HEK293 (cell line): ENCODE measurements at regions not wholly inside any gene's neighbourhood (a gene's known extent, or its start where the extent isn't known, plus 50 kb on each side); places are given as distances from the start of the nearest gene placed in this dataset.

Experiments
- CTCF ChIA-PET: fragments of 350-600 bp; formaldehyde crosslinking; extraction: SDS; loops from one replicate; lab custom pipeline; 2021; ENCODE audit warnings: antibody characterized with exemption; lab: Yijun Ruan, JAX
- POLR2A ChIA-PET: fragments of 300-600 bp; formaldehyde crosslinking; extraction: SDS; loops from one replicate; lab custom pipeline; 2020; ENCODE audit warnings: antibody characterized with exemption, inconsistent platforms; lab: Yijun Ruan, JAX
- H3K27ac ChIP-seq: fragments of 200-500 bp; sonication (Bioruptor generic); 2 replicates; pipeline ENCODE4 v1.5.1; 2014; ENCODE audit warnings: low read depth, low read length, control low read depth, inconsistent platforms; ENCODE audit errors: extremely low read depth
- H3K36me3 ChIP-seq, 2 experiments: fragments of 200-500 bp in 1 of 2; sonication (Bioruptor generic) in 1 of 2; 1 replicate in 1 of 2; 2 replicates in 1 of 2; pipeline ENCODE4 v1.5.1; 2014 to 2017; ENCODE audit warnings: inconsistent platforms in 2 of 2, low read length in 2 of 2; ENCODE audit not compliant: control insufficient read depth in 2 of 2, insufficient read depth in 1 of 2
- H3K4me1 ChIP-seq: fragments of 200-500 bp; sonication (Bioruptor generic); 2 replicates; pipeline ENCODE4 v1.5.1; 2014; ENCODE audit warnings: mild to moderate bottlenecking, low read length, inconsistent platforms; ENCODE audit not compliant: control insufficient read depth, insufficient read depth
- H3K4me3 ChIP-seq: 2 replicates; pipeline ENCODE4 v1.5.1; 2011; ENCODE audit warnings: low read depth, mild to moderate bottlenecking, control low read depth, low read length, moderate library complexity
- H3K9me3 ChIP-seq: fragments of 200-500 bp; sonication (Bioruptor generic); 2 replicates; pipeline ENCODE4 v1.5.1; 2014; ENCODE audit warnings: low read depth, low read length, inconsistent platforms; ENCODE audit not compliant: control insufficient read depth, insufficient read depth
- GLIS1 ChIP-seq: fragments of 450-650 bp; formaldehyde crosslinking; IDR thresholded peaks from 2 replicates; pipeline ENCODE4 v1.5.1; 2016; ENCODE audit warnings: missing biosample characterization, missing genetic modification characterization
- MYNN ChIP-seq: fragments of 450-650 bp; formaldehyde crosslinking; IDR thresholded peaks from 2 replicates; pipeline ENCODE4 v1.5.1; 2016; ENCODE audit warnings: missing biosample characterization, missing genetic modification characterization, borderline replicate concordance
- PRDM1 ChIP-seq: fragments of 450-650 bp; formaldehyde crosslinking; IDR thresholded peaks from 2 replicates; pipeline ENCODE4; 2016; ENCODE audit warnings: missing biosample characterization, missing genetic modification characterization
- SCRT2 ChIP-seq: fragments of 450-650 bp; formaldehyde crosslinking; IDR thresholded peaks from 2 replicates; pipeline ENCODE4 v1.5.1; 2016; ENCODE audit warnings: missing biosample characterization, missing genetic modification characterization
- ZNF175 ChIP-seq: fragments of 450-650 bp; formaldehyde crosslinking; IDR thresholded peaks from 2 replicates; pipeline ENCODE4 v1.5.1; 2016; ENCODE audit warnings: missing biosample characterization, missing genetic modification characterization
- ZNF19 ChIP-seq: fragments of 450-650 bp; formaldehyde crosslinking; IDR thresholded peaks from 2 replicates; pipeline ENCODE4; 2016; ENCODE audit warnings: missing biosample characterization, missing genetic modification characterization, low read depth
- ZNF202 ChIP-seq: fragments of 450-650 bp; formaldehyde crosslinking; IDR thresholded peaks from 2 replicates; pipeline ENCODE4 v1.5.1; 2016; ENCODE audit warnings: missing biosample characterization, missing genetic modification characterization, borderline replicate concordance
- ZNF214 ChIP-seq: fragments of 450-650 bp; formaldehyde crosslinking; IDR thresholded peaks from 2 replicates; pipeline ENCODE4 v1.5.1; 2017; ENCODE audit warnings: missing biosample characterization, mild to moderate bottlenecking, missing genetic modification characterization, borderline replicate concordance
- ZNF239 ChIP-seq: fragments of 450-650 bp; formaldehyde crosslinking; IDR thresholded peaks from 2 replicates; pipeline ENCODE4 v1.5.1; 2016; ENCODE audit warnings: missing biosample characterization, missing genetic modification characterization
- ZNF366 ChIP-seq: fragments of 450-650 bp; formaldehyde crosslinking; conservative IDR thresholded peaks from 2 replicates; pipeline ENCODE4 v1.5.1; 2016; ENCODE audit warnings: missing biosample characterization, missing genetic modification characterization
- ZNF510 ChIP-seq: fragments of 450-650 bp; formaldehyde crosslinking; IDR thresholded peaks from 2 replicates; pipeline ENCODE4 v1.5.1; 2018; ENCODE audit warnings: mild to moderate bottlenecking, missing genetic modification characterization, missing biosample characterization; ENCODE audit not compliant: insufficient replicate concordance
- ZNF548 ChIP-seq: fragments of 450-650 bp; formaldehyde crosslinking; IDR thresholded peaks from 2 replicates; pipeline ENCODE4 v1.5.1; 2016; ENCODE audit warnings: missing biosample characterization, missing genetic modification characterization
- ZNF626 ChIP-seq: fragments of 450-650 bp; sonication (Bioruptor Pico); formaldehyde crosslinking; IDR thresholded peaks from 2 replicates; pipeline ENCODE4 v1.5.1; 2018; ENCODE audit warnings: missing biosample characterization, missing genetic modification characterization, inconsistent platforms
- ZNF654 ChIP-seq: fragments of 450-650 bp; formaldehyde crosslinking; IDR thresholded peaks from 2 replicates; pipeline ENCODE4 v1.5.1; 2016; ENCODE audit warnings: low read depth, missing biosample characterization, missing genetic modification characterization
- ZNF777 ChIP-seq: fragments of 450-650 bp; formaldehyde crosslinking; IDR thresholded peaks from 2 replicates; pipeline ENCODE4 v1.5.1; 2017; ENCODE audit warnings: missing biosample characterization, missing genetic modification characterization, borderline replicate concordance
- ZSCAN16 ChIP-seq: fragments of 450-650 bp; formaldehyde crosslinking; IDR thresholded peaks from 2 replicates; pipeline ENCODE4 v1.5.1; 2016; ENCODE audit warnings: missing biosample characterization, missing genetic modification characterization
- TF ChIP-seq, protein P1 (sequence below): fragments of 450-650 bp; formaldehyde crosslinking; IDR thresholded peaks from 2 replicates; pipeline ENCODE4 v1.5.1; 2016; ENCODE audit warnings: missing biosample characterization, missing genetic modification characterization, low read depth
- TF ChIP-seq, protein P2 (sequence below): fragments of 450-650 bp; formaldehyde crosslinking; IDR thresholded peaks from 2 replicates; pipeline ENCODE4 v1.5.1; 2016; ENCODE audit warnings: missing biosample characterization, missing genetic modification characterization
- TF ChIP-seq, protein P3 (sequence below): fragments of 450-650 bp; formaldehyde crosslinking; IDR thresholded peaks from 2 replicates; pipeline ENCODE4 v1.5.1; 2017; ENCODE audit warnings: missing biosample characterization, missing genetic modification characterization
- TF ChIP-seq, protein P4 (sequence below): fragments of 450-650 bp; formaldehyde crosslinking; IDR thresholded peaks from 2 replicates; pipeline ENCODE4 v1.5.1; 2016; ENCODE audit warnings: missing biosample characterization, missing genetic modification characterization
- TF ChIP-seq, protein P5 (sequence below): fragments of 450-650 bp; formaldehyde crosslinking; optimal IDR thresholded peaks from 2 replicates; pipeline ENCODE3; 2016; ENCODE audit warnings: missing biosample characterization, mild to moderate bottlenecking, missing genetic modification characterization
- TF ChIP-seq, protein P6 (sequence below): fragments of 450-650 bp; formaldehyde crosslinking; IDR thresholded peaks from 2 replicates; pipeline ENCODE4 v1.5.1; 2016; ENCODE audit warnings: missing biosample characterization, missing genetic modification characterization

DNA sequence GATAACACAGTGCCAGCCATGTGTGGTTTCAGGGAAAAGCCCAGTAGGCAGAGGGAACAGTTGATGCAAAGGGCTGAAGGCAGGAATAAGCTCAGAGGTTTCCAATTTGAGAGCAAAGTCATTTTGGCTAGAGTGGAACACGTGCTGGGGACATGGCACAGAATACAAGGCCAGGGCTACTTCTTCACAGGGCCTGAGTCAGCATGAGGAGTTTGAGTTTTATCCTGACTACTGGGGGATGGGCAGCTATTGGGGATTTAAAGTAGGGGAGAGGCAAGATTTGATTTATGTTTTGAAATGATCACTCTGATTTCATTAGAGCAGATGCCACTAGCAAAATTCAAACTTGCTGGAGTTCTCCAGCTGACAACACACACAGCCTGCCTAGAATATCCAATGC, 241.1 kb upstream of the CSF3R start (continued):
- TF ChIP-seq, protein P1, sequence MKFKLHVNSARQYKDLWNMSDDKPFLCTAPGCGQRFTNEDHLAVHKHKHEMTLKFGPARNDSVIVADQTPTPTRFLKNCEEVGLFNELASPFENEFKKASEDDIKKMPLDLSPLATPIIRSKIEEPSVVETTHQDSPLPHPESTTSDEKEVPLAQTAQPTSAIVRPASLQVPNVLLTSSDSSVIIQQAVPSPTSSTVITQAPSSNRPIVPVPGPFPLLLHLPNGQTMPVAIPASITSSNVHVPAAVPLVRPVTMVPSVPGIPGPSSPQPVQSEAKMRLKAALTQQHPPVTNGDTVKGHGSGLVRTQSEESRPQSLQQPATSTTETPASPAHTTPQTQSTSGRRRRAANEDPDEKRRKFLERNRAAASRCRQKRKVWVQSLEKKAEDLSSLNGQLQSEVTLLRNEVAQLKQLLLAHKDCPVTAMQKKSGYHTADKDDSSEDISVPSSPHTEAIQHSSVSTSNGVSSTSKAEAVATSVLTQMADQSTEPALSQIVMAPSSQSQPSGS (tag by site-specific recombination): no peak
- TF ChIP-seq, protein P2, sequence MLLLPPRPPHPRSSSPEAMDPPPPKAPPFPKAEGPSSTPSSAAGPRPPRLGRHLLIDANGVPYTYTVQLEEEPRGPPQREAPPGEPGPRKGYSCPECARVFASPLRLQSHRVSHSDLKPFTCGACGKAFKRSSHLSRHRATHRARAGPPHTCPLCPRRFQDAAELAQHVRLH (tag by site-specific recombination): no peak
- TF ChIP-seq, protein P3, sequence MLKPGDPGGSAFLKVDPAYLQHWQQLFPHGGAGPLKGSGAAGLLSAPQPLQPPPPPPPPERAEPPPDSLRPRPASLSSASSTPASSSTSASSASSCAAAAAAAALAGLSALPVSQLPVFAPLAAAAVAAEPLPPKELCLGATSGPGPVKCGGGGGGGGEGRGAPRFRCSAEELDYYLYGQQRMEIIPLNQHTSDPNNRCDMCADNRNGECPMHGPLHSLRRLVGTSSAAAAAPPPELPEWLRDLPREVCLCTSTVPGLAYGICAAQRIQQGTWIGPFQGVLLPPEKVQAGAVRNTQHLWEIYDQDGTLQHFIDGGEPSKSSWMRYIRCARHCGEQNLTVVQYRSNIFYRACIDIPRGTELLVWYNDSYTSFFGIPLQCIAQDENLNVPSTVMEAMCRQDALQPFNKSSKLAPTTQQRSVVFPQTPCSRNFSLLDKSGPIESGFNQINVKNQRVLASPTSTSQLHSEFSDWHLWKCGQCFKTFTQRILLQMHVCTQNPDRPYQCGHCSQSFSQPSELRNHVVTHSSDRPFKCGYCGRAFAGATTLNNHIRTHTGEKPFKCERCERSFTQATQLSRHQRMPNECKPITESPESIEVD (tag by site-specific recombination): no peak

DNA sequence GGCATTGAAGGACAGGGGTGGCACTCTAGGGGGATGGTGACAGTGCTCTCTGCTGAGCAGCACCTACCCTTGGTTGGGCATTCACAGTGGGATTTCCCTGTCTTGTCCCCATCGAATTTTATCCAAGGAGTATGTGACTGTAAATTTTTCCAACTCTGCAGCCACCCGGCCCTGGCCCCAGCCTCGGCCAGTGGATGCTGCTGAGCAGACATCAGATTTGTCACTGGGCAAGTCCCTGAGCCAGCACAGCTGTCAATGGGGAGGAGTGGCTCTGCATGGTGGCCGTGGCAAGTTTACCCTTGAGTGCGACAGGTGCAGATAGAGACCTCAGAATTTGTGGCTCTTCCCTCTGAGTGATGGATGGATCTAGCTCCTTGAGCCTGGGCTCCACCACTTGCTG, 240.2 kb upstream of the CSF3R start:
- no peak overlapping the region for H3K4me3 ChIP-seq
- H3K4me1 ChIP-seq: no peaks in the 10 kb centered on the region
- no peaks in the 10 kb centered on the region for H3K9me3 ChIP-seq
- POLR2A ChIA-PET: no interaction called here
- TF ChIP-seq ZNF626 (tag by site-specific recombination) (no peak), SCRT2 (tag by site-specific recombination) (0 out of 2 replicates have a peak, but pooled peaks have one; percentile 47), PRDM1 (tag by site-specific recombination) (no peak)
- CTCF ChIA-PET: no interaction called here
- no peak overlapping the region for H3K27ac ChIP-seq
- no peaks in the 10 kb centered on the region for H3K36me3 ChIP-seq

DNA sequence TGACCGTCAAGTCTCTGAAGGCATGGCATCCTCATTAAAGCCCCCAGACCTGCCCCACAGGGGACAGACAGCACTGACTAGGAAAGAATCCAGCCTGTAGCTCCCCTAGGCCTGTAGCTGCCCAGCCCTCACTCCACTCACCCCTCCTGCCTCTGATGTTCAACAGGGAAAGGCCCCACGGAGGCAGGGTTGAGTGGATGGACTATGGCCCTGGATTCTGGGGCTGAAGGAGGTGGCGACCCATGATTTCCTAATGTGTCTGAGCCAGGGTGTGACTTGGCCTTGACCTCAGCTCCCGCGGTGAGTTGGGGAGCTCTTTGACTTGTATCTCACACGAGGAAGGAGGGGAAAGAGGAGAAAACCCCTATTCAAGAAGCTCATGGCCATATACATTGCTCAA, 238.5 kb upstream of the CSF3R start:
- TF ChIP-seq, protein P4, sequence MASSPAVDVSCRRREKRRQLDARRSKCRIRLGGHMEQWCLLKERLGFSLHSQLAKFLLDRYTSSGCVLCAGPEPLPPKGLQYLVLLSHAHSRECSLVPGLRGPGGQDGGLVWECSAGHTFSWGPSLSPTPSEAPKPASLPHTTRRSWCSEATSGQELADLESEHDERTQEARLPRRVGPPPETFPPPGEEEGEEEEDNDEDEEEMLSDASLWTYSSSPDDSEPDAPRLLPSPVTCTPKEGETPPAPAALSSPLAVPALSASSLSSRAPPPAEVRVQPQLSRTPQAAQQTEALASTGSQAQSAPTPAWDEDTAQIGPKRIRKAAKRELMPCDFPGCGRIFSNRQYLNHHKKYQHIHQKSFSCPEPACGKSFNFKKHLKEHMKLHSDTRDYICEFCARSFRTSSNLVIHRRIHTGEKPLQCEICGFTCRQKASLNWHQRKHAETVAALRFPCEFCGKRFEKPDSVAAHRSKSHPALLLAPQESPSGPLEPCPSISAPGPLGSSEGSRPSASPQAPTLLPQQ: no peak
- no peak for TF ChIP-seq ZNF654 (tag by site-specific recombination)
- no peak for TF ChIP-seq GLIS1 (tag by site-specific recombination)
- TF ChIP-seq ZNF202 (tag by site-specific recombination): no peak
- TF ChIP-seq ZNF777: no peak
- TF ChIP-seq MYNN: no peak
- Histone ChIP-seq H3K27ac (no peak overlapping the region), H3K9me3 (no peaks in the 10 kb centered on the region), H3K4me3 (no peak overlapping the region), H3K36me3 (no peaks in the 10 kb centered on the region), H3K4me1 (no peaks in the 10 kb centered on the region)
- CTCF ChIA-PET: interaction anchor here (0.6 kb wide), 2 partner anchors 334 to 717 kb away, joined by 5 read pairs; no protein-coding TSS in a partner anchor
- POLR2A ChIA-PET: no interaction called here

DNA sequence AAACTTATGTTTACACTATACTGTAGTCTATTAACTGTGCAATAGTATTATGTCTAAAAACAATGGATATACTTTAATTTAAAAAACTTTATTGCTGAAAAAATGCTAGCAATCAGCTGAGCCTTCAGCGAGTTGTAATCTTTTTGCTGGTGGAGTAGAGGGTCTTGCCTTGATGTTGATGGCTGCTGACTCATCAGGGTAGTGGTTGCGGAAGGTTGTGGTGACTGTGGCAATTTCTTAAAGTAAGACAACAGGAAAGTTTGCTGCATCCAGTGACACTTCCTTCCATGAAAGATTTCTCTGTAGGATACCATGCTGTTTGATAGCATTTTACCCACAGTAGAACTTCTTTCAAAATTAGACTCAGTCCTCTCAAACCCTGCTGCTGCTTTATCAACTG, 234.7 kb upstream of the CSF3R start:
- ChIA-PET CTCF (interaction anchor here (0.7 kb wide), 3 partner anchors 287 to 738 kb away, joined by 4 to 6 read pairs (median 5); no protein-coding TSS in a partner anchor), POLR2A (no interaction called here)
- Histone ChIP-seq H3K9me3 (no peaks in the 10 kb centered on the region), H3K4me3 (no peak overlapping the region), H3K27ac (no peak overlapping the region), H3K4me1 (no peaks in the 10 kb centered on the region), H3K36me3 (no peaks in the 10 kb centered on the region)
- TF ChIP-seq ZNF239 (tag by site-specific recombination) (no peak), ZSCAN16 (tag by site-specific recombination) (no peak), ZNF19 (no peak), ZNF214 (tag by site-specific recombination) (no peak), ZNF548 (no peak), ZNF366 (tag by site-specific recombination) (no peak), ZNF510 (no peak), ZNF175 (tag by site-specific recombination) (no peak)
- TF ChIP-seq, protein P5, sequence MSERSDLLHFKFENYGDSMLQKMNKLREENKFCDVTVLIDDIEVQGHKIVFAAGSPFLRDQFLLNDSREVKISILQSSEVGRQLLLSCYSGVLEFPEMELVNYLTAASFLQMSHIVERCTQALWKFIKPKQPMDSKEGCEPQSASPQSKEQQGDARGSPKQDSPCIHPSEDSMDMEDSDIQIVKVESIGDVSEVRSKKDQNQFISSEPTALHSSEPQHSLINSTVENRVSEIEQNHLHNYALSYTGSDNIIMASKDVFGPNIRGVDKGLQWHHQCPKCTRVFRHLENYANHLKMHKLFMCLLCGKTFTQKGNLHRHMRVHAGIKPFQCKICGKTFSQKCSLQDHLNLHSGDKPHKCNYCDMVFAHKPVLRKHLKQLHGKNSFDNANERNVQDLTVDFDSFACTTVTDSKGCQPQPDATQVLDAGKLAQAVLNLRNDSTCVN (tag by site-specific recombination): no peak
- TF ChIP-seq, protein P6, sequence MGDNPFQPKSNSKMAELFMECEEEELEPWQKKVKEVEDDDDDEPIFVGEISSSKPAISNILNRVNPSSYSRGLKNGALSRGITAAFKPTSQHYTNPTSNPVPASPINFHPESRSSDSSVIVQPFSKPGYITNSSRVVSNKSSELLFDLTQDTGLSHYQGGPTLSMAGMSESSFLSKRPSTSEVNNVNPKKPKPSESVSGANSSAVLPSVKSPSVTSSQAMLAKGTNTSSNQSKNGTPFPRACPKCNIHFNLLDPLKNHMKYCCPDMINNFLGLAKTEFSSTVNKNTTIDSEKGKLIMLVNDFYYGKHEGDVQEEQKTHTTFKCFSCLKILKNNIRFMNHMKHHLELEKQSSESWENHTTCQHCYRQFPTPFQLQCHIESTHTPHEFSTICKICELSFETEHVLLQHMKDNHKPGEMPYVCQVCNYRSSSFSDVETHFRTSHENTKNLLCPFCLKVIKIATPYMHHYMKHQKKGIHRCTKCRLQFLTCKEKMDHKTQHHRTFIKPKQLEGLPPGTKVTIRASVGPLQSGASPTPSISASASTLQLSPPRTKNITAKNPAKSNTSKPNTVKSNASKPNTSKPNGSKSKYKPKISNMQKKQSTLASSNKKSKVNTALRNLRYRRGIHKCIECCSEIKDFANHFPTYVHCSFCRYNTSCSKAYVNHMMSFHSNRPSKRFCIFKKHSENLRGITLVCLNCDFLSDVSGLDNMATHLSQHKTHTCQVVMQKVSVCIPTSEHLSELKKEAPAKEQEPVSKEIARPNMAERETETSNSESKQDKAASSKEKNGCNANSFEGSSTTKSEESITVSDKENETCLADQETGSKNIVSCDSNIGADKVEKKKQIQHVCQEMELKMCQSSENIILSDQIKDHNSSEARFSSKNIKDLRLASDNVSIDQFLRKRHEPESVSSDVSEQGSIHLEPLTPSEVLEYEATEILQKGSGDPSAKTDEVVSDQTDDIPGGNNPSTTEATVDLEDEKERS (tag by site-specific recombination): no peak
